NOMO-1 treated with DMSO at 0.1 percent for 48 hours (cell line): ENCODE measurements at regions not wholly inside any gene's neighbourhood (a gene's known extent, or its start where the extent isn't known, plus 50 kb on each side); places are given as distances from the start of the nearest gene placed in this dataset.
"Not testable (repeated sequence)": the region's sequence is repeated elsewhere in the genome, so short reads cannot be mapped to it uniquely, and the experiment has no call there.

Source experiments
- DNase-seq: peaks from one replicate; lab custom pipeline; 2025; ENCODE audit not compliant: unreplicated experiment; lab: John Stamatoyannopoulos, UW

- no peak for DNase-seq
These were observed 1569.7 kb upstream of the SLC39A10 start for GRCh38 chr2:194087089-194087958.

DNA sequence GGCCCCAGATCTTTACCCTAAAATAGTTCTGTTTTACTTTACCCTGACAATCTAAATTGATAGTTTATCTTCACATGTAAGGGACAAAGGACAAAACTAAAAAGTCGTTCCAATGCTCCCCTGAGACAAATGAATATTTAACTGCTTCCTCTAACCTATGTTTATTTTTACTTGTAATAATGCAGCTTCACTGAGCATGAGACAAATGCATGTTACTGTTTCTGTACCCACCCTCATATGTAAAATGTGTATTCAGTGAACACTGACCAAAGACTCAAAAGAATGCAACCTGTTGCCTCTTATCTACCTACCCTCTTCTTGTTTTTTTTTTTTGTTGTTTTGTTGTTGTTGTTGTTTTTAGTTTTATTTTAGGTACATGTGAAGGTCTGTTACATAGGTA lies 1570.9 kb upstream of the SLC39A10 start:
- DNase-seq: no peak

- no peak for DNase-seq
These were observed 1577.0 kb upstream of the SLC39A10 start for GRCh38 chr2:194079989-194080388.

DNA sequence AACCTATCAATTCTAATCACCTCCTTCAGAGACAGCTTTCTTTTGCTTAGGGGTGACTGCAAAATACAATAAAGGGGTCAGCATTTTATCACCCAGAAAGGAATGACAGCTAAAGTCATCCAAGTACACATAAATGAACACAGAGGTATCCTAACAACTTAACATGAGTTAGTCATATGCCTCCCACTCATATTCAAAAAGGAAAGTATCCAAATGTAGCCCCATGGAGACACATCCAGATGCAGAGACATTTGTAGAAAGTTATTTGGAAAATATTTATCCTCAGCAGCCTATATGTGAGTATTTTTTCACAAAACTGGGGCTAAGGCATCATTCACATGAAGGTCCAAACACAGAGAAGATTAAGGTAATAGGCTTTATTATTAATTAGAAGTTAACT lies 1579.7 kb upstream of the SLC39A10 start:
- DNase-seq: no peak

- DNase-seq: peak; percentile 39
These were observed 1594.6 kb upstream of the SLC39A10 start for GRCh38 chr2:194062401-194062800.

DNA sequence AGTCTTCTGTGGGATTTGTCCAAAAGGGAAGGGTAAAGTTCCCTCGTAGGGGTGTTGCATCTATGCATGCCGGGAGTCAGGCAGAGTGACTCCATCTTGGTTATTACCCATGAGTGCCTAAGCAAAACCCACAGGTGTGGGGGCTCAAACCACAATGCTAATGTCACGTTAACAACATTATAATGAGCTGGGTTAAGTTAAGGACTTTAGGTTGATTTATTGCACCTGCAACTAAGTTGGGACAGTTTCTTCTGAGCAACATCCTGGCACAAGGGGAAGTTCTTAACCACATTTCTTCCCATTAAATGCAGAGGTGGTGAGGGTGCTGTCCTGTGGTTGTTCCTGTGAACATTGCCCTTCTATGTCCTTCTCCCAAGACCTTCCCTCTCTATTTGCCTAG lies 1596.8 kb upstream of the SLC39A10 start:
- peak; percentile 69 for DNase-seq

GRCh38 chr2:194054313-194054712 lies 1602.7 kb upstream of the SLC39A10 start:
- DNase-seq: no peak

DNA sequence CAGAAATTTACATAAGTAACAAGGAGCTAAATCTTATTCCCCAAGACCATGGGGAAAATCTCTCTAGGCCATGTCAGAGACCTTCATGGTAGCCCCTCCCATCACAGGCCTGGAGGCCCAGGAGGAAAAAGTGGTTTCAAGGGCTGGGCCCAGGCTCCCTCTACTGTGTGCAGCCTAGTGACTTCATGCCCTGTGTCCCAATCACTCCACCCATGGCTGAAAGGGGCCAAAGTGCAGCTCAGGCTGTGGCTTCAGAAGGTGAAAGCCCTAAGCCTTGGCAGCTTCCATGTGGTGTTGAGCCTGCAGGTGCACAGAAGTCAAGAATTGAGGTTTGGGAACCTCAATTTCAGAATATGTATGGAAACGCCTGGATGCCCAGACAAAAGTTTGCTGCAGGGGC lies 1612.7 kb upstream of the SLC39A10 start:
- no peak for DNase-seq

DNA sequence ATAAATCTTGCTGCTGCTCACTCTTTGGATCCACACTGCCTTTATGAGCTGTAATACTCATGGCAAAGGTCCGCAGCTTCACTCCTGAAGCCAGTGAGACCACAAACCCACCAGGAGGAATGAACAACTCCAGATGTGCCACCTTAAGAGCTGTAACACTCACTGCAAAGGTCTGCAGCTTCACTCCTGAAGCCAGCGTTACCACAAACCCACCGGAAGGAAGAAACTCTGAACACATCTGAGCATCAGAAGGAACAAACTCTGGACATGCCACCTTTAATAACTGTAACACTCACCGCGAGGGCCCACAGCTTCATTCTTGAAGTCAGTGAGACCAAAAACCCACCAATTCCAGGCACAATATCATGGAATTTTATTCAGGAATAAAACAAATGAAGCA lies 1635.9 kb upstream of the SLC39A10 start:
- DNase-seq: not testable (repeated sequence)

DNA sequence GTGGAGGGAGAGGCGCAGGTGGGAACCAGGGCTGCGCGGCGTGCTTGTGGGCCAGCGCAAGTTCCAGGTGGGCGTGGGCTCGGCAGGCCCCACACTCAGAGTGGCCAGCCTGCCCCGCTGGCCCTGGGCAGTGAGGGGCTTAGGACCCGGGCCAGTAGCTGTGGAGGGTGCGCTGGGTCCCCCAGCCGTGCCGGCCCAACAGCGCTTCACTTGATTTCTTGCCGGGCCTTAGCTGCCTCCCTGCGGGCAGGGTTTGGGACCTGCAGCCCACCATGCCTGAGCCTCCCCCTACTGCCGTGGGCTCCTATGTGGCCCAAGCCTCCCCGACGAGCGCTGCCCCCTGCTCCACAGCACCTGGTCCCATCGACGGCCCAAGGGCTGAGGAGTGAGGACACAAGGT lies 1636.9 kb upstream of the SLC39A10 start:
- DNase-seq: no peak

DNA sequence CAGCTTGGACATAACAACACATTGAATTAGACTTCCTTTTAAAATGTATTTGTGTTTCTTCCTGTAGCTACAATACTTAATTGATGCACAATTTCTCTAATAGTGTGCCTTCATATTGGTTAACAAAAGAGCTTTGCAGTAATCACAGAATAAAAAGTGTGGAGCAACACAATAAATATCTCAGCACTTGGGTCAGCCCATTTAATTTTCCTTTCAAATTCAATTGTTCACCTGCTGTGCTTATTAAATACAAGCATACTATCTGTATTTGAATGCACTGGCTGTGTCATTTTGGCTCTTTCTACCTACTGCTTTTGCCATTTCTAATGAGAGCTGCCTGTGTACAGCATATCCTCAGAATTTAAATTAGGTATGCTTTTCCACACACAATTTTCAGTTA lies 1641.3 kb upstream of the SLC39A10 start:
- DNase-seq: no peak

DNA sequence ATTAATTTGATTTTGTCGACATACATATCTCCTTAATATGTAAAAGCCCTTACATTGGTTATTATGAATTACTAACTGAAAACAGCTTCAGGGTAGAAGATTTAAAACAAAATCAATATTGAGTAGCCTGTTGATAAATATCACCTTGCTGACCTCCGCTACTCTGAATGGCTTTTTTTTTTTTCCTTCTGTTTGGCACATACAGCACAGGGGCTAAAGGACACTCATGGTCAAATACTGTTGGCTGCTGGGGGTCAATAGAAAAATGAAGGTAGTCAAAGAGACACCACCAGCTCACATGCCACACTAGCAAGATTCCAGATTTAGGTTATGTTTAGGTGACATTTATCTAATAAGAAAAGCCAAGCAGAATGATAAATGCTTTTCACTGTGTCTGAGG lies 1642.4 kb upstream of the SLC39A10 start:
- DNase-seq: no peak

- no peak for DNase-seq
These were observed 1652.3 kb upstream of the SLC39A10 start for GRCh38 chr2:194004590-194005206.

GRCh38 chr2:194003911-194004310 lies 1653.1 kb upstream of the SLC39A10 start:
- DNase-seq: no peak

GRCh38 chr2:194002699-194003368 lies 1654.2 kb upstream of the SLC39A10 start:
- DNase-seq: no peak

DNA sequence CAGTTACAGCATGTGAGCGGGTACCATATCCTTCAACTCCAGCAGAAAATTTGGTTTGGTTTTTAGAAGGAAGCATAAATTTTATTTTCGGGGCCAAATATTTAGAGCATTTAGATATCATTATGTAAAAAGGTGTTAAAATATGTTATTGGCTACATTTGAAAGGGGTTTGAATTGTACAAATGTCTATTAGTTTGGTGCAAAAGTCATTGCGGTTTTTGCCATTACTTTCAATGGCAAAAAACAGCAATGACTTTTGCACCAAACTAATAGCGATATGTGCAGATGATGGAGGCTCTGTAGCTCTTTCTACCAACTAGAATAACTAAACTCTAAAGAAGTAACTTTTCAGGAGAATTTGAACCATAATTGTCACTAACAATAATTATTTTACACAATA lies 1666.2 kb upstream of the SLC39A10 start:
- no peak for DNase-seq

DNA sequence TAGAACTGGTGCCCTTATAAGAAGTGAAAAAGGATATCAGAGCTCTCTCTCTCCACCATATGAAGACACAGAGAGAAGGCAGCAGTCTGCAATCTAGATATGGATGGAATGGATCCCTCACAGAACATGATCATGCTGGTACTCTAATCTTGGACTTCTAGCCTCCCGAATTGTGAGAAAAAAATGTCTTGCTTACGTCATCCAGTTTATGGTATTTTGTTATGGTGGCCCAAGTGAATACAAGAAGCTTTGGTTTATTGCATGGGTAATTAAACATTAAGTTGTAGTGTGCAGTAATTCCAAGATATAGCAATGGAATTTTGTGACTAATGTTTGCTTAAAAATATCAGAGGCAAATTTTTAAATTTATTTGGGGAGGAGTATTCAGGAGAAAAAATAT lies 1667.4 kb upstream of the SLC39A10 start:
- no peak for DNase-seq

- no peak for DNase-seq
These were observed 1668.2 kb upstream of the SLC39A10 start for GRCh38 chr2:193988784-193989183.

GRCh38 chr2:193985272-193985671 lies 1671.8 kb upstream of the SLC39A10 start:
- no peak for DNase-seq

GRCh38 chr2:193980599-193980998 lies 1676.4 kb upstream of the SLC39A10 start:
- DNase-seq: no peak

DNA sequence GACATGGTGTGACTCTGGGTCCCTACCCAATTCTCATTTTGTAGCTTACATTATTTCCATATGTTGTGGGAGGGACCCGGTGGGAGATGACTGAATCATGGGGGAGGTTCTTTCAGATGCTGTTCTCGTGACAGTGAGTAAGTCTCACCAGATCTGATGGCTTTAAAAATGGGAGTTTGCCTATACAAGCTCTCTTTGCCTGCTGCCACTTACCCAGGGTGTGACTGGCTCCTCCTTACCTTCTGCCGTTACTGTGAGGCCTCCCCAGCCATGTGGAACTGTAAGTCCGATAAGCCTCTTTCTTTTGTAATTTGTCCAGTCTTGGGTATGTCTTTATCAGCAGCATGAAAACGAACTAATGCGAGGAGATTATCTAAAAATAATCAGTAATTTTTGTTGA lies 1683.2 kb upstream of the SLC39A10 start:
- no peak for DNase-seq

DNA sequence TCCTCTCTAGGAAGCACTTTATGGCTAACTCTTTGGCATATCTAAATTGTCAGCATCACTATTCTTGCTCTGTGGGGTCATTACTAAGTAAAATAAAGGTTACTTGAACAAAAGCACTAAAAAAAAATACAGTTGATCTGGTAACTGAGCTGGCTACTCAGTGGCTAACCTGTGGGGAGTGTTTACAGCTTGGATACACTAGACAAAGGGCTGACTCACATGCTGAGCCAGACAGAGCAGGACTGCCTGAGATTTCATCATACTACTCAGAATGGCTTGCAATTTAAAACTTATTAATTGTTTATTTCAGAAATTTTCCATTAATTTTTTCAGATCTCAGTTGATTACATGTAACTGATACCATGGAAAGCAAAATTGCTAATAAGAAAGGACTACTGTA lies 1690.4 kb upstream of the SLC39A10 start:
- DNase-seq: no peak
